Stomach (tissue), 8 donors: ENCODE measurements at regions not wholly inside any gene's neighbourhood (a gene's known extent, or its start where the extent isn't known, plus 50 kb on each side); places are given as distances from the start of the nearest gene placed in this dataset.

Experiments used
- DNase-seq, 2 donors: peaks; one replicate each; pipeline versions ENCODE4 v3.0.0 to v3.0.0-alpha.2; 2013 to 2019
- H3K27ac ChIP-seq, 5 donors: fragments of 200-600 bp in 4 of 5; sonication (generic) in 4 of 5; one replicate each; pipeline ENCODE4 v1.5.1; 2013 to 2019; ENCODE audit warnings: mild to moderate bottlenecking in 1 of 5, moderate library complexity in 1 of 5
- H3K27me3 ChIP-seq, 3 donors: fragments of 200-600 bp; sonication (generic); one replicate each; pipeline ENCODE4 v1.5.1; 2017 to 2019; ENCODE audit warnings: mixed run types in 1 of 3
- H3K36me3 ChIP-seq, 4 donors: fragments of 200-600 bp; sonication (generic); 1 replicate in 3 of 4; 2 replicates in 1 of 4; pipeline ENCODE4 v1.5.1; 2016 to 2019
- H3K4me1 ChIP-seq, 4 donors: fragments of 200-600 bp; sonication (generic); one replicate each; pipeline ENCODE4 v1.5.1; 2016 to 2019
- H3K4me3 ChIP-seq, 4 donors: fragments of 200-600 bp; sonication (generic) in 3 of 4; one replicate each; pipeline ENCODE4 v1.5.1; 2016 to 2019; ENCODE audit warnings: mild to moderate bottlenecking in 1 of 4
- H3K9me3 ChIP-seq, 4 donors: fragments of 200-600 bp; sonication (generic); one replicate each; pipeline ENCODE4 v1.5.1; 2016 to 2019
- CTCF ChIP-seq, 7 experiments: fragments of 450-650 bp in 4 of 7; fragments of 200-600 bp in 3 of 7; sonication (generic) in 3 of 7; IDR thresholded peaks; one replicate each; pipeline ENCODE4 v1.5.1; 2016 to 2019; ENCODE audit warnings: antibody characterized with exemption in 7 of 7, control low read depth in 2 of 7, mild to moderate bottlenecking in 1 of 7
- EP300 ChIP-seq: sonication (generic); formaldehyde crosslinking; IDR thresholded peaks from one replicate; pipeline ENCODE4 v1.6.1; 2017; ENCODE audit warnings: antibody characterized with exemption
- POLR2A ChIP-seq, 4 donors: fragments of 450-650 bp; IDR thresholded peaks; one replicate each; pipeline ENCODE4 v1.6.1; 2016; ENCODE audit warnings: antibody characterized with exemption in 4 of 4, control low read depth in 2 of 4, mild to moderate bottlenecking in 1 of 4, moderate library complexity in 1 of 4
- POLR2AphosphoS5 ChIP-seq, 3 donors: sonication (generic); formaldehyde crosslinking; IDR thresholded peaks; one replicate each; pipeline ENCODE4 v1.6.1; 2016; ENCODE audit warnings: antibody characterized with exemption in 3 of 3
- WGBS, 5 donors: extraction: QIAGEN DNeasy Blood & Tissue Kit in 3 of 5; methylation state at CpG; one replicate each; pipeline versions ENCODE4 v1.1.5 to v1.1.7; 2013 to 2018; 5-methylcytosine and 5-hydroxymethylcytosine counted together
- intact Hi-C: fragments of 100-400 bp; cut with DNase I; formaldehyde crosslinking; loops from one replicate; pipeline ENCODE4 v1.15.1; 2023; ENCODE audit warnings: low total_unique reads
- donor health status: healthy with polysubstance abuse.
- donor health status: Bipolar disorder and iron deficiency.
- donor health status: healthy.

DNA sequence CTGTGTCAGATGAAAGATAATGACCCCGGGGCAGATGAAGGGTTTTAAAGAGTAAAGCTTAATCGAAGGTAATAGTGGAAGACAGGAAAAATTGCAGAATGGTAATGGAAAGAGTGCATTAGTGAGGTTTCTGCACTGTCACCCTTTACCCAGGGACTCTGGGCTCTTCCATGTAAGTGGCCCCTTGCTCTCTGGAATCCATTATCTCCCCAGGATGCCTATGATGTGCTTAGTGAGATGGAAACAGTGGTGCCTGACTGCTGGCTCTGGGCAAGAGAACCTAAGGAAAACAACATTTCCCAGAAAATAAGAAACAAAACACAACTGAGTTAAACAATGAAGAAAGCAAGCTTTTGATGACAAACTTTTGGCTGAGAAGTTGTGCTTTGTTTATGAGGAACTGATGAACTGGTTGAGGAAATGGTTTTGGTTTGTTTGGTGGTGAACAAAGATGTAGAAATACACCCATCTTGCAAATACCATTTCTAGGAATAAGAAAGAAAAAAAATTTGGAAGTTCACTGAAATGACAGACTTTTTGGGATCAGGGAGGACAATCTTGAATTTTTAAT, 119.9 kb upstream of the RASGRP1 start:
- intact Hi-C loops, result no loop called here

GRCh38 chr15:38685686-38686339, 121.2 kb upstream of the RASGRP1 start:
- TF ChIP-seq POLR2AphosphoS5 (IDR thresholded peaks at IDR 0.05), result no peak
- no peak for TF ChIP-seq POLR2A (IDR thresholded peaks at IDR 0.05)
- no peak for TF ChIP-seq EP300
- TF ChIP-seq CTCF (IDR thresholded peaks at IDR 0.05), result no peak
- DNase-seq, result no peak
- Histone ChIP-seq H3K27ac (no peak overlapping the region), H3K4me1 (no peaks in the 10 kb centered on the region), H3K9me3 (no peaks in the 10 kb centered on the region), H3K4me3 (no peak overlapping the region), H3K36me3 (no peaks in the 10 kb centered on the region), H3K27me3 (no peaks in the 10 kb centered on the region)
- intact Hi-C loops, result no loop called here
- 81 to 87% (median 85%) methylated on average over 4 of the region's 4 CpGs for WGBS, 5 donors

More for the DNA sequence above, 119.9 kb upstream of the RASGRP1 start:
- Histone ChIP-seq H3K27ac (no peak overlapping the region), H3K27me3 (no peaks in the 10 kb centered on the region), H3K4me1 (no peaks in the 10 kb centered on the region), H3K4me3 (no peak overlapping the region), H3K36me3 (no peaks in the 10 kb centered on the region), H3K9me3 (no peaks in the 10 kb centered on the region)
- no peak for DNase-seq
- TF ChIP-seq POLR2A (IDR thresholded peaks at IDR 0.05) (no peak), EP300 (no peak)
- 49 to 63% (median 53%) methylated on average over 2 of the region's 2 CpGs for WGBS, 5 donors

GRCh38 chr15:38687340-38687739, 122.7 kb upstream of the RASGRP1 start:
- TF ChIP-seq EP300 (no peak), POLR2A (IDR thresholded peaks at IDR 0.05) (no peak), CTCF (IDR thresholded peaks at IDR 0.05) (no peak), POLR2AphosphoS5 (IDR thresholded peaks at IDR 0.05) (no peak)

DNA sequence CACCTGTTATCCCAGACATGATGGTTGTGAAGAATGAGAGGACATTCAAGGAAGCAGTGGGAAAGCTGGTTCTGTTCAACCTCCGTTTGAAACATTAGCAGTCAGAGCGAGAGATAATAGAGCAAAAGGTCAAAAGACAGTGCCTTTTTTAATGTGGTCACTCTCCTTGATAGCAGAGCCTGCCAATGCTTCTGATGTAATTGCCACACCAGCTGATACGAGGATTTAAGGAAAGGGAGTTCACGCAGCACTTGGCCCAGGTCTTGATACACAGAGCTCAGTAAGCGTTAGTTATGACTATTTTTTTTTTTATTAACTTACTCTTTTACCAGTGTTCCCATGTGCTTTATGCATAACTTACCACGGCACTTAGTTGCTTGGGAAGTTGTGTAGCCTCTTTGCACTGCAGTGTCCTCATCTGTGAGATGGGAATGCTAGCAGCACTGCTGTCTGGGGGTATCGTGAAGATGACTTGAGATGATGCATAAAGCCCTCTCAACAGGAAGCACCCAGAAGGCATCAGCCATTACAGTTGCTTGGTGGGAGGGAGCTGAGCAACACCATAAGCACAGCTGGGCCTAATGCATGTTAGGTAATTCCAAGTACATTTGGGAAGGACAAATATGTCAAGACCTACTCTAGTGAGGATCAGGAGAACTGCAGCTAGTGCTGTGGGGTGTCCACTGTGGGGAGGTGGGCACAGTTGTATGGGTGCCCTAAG, 123.3 kb upstream of the RASGRP1 start:
- 61 to 75% (median 68%) methylated on average over 7 of the region's 7 CpGs for WGBS, 5 donors
- intact Hi-C loops, result no loop called here
- Histone ChIP-seq H3K4me3 (no peak overlapping the region), H3K36me3 (no peaks in the 10 kb centered on the region), H3K4me1 (no peaks in the 10 kb centered on the region), H3K27ac (no peak overlapping the region), H3K9me3 (no peaks in the 10 kb centered on the region), H3K27me3 (no peaks in the 10 kb centered on the region)
- TF ChIP-seq POLR2AphosphoS5 (IDR thresholded peaks at IDR 0.05), result no peak
- no peak for DNase-seq

More at GRCh38 chr15:38687340-38687739, 122.7 kb upstream of the RASGRP1 start:
- H3K36me3 ChIP-seq, result no peaks in the 10 kb centered on the region
- H3K4me3 ChIP-seq, result no peak overlapping the region
- H3K27ac ChIP-seq, result no peak overlapping the region
- intact Hi-C loops, result no loop called here
- no peaks in the 10 kb centered on the region for H3K4me1 ChIP-seq
- 30 to 52% (median 36%) methylated on average over 2 of the region's 2 CpGs for WGBS, 5 donors
- H3K27me3 ChIP-seq, result no peaks in the 10 kb centered on the region
- no peak for DNase-seq
- H3K9me3 ChIP-seq, result no peaks in the 10 kb centered on the region

- TF ChIP-seq EP300, result no peak
- no peak for TF ChIP-seq POLR2AphosphoS5 (IDR thresholded peaks at IDR 0.05)
- no peak for TF ChIP-seq CTCF (IDR thresholded peaks at IDR 0.05)
- no peak for TF ChIP-seq POLR2A (IDR thresholded peaks at IDR 0.05)
- no peak overlapping the region for H3K27ac ChIP-seq
- H3K27me3 ChIP-seq, result no peaks in the 10 kb centered on the region
- WGBS, 5 donors, result 48 to 81% (median 73%) methylated on average over 1 of the region's 1 CpG
- no peaks in the 10 kb centered on the region for H3K4me1 ChIP-seq
- DNase-seq, result no peak
- intact Hi-C loops, result no loop called here
- no peaks in the 10 kb centered on the region for H3K9me3 ChIP-seq
- H3K36me3 ChIP-seq, result no peaks in the 10 kb centered on the region
- H3K4me3 ChIP-seq, result no peak overlapping the region
These were observed 124.1 kb upstream of the RASGRP1 start for GRCh38 chr15:38688761-38689160.
